ENCODE measurements at regions not wholly inside any gene's neighbourhood (a gene's known extent, or its start where the extent isn't known, plus 50 kb on each side); places are given as distances from the start of the nearest gene placed in this dataset.

DNA sequence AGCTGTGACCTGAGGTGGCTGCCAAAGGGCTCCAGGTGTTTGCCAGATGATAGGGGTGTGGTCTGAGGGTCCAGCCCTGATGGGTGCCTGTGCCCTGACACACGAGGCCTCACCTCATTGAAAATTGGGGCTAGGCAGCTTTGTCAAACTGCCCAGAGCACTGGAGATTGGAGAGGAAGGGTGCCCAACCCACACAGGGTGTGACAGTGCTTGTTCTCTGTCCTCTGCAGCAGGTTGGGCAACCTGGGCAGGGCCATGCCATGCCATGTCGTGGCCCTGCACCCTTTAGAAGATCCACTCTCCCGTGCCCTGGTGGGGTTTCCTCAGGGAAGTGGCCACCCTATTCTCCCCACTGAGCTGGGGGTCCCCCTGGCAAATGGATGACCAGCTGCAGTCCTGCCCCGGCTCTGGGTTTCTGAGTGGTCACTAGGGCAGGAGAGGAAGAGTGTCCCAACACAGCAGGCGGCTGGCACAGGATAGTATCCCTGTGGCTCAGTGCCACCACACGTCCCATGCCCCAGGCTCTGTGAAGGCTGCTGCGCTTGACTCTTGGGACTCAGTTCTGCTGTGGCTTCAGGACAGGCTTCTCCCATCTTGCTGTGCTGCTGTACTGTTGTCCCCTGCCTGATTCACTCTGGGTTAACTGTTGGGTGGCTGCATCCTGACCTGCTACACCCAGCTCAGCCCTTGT is 100.8 kb upstream of the PITX1 start:
- no peak for DNase-seq

- DNase-seq: no peak
These were observed 99.9 kb upstream of the PITX1 start for GRCh38 chr5:135133698-135134515.

- no peak for DNase-seq
These were observed 99.2 kb upstream of the PITX1 start for GRCh38 chr5:135133181-135133580.

DNA sequence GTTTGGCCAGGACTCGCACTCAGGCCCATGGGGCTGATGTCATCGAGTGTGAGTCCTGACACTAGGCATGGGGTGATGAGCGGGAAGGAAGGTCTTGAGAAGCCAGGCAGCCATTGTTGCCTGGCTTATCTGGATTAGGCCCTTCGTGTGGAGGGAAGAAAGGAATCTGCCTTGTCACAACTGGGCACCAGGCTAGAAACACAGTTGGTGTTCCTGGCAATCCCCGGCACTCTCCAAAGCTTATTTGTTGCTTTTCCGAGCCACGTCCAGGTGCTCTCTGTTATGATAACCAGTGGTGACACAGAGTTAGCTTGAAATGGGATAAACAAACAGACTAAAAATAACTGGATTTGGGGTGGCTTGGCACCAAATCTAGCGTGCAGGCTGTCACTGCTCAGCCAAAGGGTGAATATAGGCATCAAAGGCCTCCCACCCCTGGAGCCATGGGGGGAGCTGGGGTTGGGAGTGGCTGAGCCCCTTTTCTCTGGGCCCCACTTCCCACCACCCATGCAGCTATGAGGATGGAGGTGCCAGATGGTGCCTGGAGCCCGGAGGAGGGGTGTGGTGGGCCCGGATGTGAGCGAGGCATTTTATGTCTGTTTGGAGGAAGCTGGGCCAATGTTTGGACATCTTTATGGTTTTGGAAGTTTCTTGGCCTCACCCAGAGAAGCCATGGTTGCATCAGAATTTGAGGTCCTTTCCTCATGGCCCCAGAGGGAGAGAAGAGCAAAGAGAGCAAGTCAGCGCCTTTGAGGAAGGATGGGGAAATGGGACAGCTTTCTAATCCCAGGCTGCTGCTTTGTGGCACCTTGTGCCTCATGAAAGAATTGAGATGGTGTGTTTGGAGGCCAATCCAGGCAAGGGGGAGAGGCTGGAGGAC is 98.0 kb upstream of the PITX1 start:
- DNase-seq: no peak

GRCh38 chr5:135130261-135131215 is 96.5 kb upstream of the PITX1 start:
- DNase-seq: peak; percentile 23

- peak; percentile 53 for DNase-seq
These were observed 95.3 kb upstream of the PITX1 start for GRCh38 chr5:135129307-135129706.

DNA sequence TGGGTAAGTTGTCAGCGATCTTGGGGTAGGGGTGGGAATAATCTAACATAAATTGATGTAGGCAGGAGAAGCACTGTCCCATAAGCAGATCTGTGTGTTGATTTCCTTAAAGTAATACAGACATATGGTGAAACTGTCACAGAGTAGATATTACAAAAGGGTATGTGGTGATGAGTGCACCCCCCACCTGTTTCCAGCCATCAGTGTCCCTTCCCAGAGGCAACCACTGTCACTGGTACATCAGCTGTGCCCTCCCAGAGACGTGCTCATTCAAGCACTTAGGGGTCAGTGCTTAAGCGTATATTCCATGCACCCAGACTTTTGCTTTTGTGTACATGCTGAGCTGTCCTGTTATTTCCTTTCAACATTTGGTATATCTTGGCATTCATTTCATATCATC is 94.3 kb upstream of the PITX1 start:
- no peak for DNase-seq

DNA sequence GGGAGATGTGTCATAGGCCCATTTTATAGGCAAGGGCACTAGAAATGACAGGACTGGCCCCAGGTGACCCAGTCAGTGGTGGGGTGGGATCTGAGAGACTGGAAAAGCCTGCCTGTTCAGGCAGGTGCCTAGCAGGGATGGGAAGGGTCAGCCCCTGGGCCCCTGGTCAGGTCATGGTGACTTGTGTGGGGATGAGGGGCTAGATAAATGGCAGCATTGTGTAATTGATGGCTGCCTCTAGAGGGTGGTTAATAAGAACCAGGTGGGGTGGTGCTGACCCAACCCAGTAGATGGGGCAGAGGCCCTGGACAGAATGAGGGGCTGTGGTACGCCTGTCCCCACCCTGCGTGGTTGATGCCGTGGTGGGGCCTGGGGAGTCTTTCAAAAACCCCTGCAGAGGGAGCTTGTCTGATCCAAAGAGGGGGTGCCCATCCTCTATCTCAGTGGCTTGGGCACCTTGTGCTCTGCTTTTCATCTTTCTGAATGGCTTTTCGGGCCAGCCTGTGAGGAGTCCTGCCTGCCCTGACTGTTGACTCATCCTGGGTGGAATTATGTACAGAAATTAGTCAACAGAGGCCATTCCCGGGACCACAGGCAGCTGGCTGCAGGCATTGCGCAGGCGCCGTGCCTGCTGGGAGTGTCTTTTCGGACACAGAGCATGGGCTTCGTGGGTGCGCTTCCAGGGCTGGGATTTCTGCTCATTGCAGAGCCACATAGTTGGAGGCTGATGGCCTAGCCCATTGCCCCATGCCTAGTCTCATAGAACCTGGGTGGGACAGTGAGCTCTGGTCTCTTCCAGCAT is 93.6 kb upstream of the PITX1 start:
- no peak for DNase-seq

DNA sequence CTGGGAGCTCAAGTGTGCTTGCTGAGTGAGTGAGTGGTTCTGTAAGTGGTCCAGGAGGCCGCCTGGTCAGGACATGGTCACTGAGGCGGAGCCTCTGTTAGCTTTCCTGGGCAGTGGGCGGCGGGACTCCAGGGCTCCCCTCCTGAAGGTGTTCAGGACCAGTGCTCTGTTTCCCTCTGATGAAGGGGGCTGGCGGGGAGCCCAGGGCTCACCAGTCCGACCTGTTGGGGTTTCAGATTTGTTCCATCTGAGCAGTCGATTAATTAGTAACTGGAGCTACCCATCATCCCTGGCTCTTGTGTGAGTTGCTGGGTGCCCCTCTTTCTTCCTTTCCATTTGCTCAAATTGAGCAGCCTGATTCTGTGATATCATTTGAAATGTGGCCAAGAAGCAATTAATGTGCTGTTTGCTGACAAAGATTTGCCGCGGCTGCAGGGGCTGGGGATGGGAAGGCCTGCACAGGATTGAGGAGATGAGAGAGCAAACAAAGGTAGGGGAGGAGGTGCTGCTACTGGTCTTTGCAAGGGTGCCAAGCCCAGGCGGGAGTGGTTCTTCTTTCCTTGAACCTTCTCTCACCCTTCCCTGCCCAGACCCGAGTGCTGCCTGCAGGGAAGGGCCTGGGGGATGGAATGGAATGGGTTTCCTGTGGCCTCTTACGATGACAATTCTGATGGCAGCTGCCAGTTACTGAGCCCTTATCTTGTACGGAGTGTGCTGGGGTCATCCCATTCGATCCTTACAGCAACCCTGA is 92.8 kb upstream of the PITX1 start:
- DNase-seq: peak; percentile 51

DNA sequence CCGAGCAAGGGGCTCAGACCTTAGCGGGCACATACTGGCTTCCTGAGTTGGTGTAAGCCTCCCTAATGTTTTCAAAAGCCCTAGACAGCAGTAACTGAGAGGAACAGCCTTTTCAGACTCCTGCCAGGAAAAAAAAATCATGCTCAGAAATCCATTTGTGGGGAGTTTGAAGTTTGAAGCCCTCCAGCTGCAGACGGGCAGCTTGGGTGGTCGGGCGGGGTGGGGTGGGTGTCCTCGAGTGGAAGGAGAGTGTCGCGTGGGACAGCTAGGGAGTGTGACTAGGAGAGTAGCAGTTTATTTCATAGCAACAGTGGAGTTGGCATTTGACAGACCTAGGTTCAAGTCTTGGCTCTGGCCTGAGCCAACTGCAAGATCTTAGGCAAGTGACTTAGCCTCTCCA is 90.7 kb upstream of the PITX1 start:
- no peak for DNase-seq

GRCh38 chr5:135124128-135124527 is 90.1 kb upstream of the PITX1 start:
- no peak for DNase-seq

- no peak for DNase-seq
These were observed 88.8 kb upstream of the PITX1 start for GRCh38 chr5:135122797-135123196.

GRCh38 chr5:135120951-135121350 is 86.9 kb upstream of the PITX1 start:
- no peak for DNase-seq

DNA sequence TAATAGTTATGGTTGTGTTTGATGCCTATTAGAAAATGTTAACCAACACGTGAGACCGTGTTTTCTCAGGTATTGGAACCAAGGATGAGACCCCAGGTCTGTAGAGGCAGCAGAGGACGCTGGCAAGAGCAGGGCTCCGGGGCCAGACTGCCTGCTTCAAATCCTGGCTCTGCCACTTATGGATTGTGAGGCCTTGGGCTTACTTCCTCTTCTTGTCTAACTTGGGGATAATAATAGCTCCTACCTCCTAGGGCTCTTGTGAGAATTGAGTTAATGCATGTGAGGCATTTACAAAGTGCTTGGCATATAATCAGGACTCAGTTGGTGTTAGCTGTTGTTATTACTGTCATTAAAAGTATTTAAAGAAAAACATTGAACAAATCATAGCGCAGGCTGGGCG is 85.5 kb upstream of the PITX1 start:
- no peak for DNase-seq

DNA sequence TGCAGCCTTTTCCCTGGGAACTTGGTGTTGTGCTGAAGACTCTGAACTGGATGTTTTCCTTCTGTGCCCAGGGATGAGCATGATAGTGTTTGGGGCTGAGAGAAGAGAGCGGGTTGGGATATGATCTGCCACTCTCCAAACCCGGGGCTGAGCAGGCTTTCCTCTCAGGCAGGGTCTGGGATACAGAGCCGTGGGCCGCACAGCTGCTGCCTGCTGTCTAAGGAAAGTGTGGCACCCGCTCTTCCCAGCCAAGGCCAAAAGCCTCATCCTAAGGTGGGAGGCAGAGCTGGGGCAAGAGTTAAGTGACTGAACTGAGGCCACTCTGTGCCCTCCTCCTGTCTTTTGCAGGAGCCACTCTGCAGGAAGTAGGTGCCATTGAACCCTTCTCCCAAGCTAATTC is 83.6 kb upstream of the PITX1 start:
- no peak for DNase-seq

DNA sequence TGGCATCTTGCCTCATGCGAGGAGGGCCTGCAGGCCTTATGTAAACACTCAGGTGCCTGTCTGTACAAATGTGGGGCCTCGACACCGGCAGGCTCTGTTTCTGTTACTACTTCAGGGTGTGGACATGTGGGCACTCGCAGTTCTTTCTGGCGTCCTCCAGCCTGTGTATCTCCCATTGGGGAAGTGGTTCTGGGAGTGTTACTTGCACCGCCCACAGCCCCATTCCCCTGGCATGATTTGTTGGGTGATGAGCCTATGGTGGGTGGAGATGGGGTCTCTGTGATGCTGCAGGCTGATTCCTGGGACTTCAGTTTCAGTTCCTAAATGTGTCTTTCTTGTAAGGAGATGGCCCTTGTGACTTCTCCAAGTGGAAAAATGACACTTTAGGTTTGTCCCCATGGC is 82.1 kb upstream of the PITX1 start:
- DNase-seq: no peak

- DNase-seq: no peak
These were observed 81.6 kb upstream of the PITX1 start for GRCh38 chr5:135115591-135115990.

- DNase-seq: no peak
These were observed 80.7 kb upstream of the PITX1 start for GRCh38 chr5:135114759-135115158.

- DNase-seq: no peak
These were observed 78.1 kb upstream of the PITX1 start for GRCh38 chr5:135112008-135112725.

All from NCI-H2029 (cell line).